Stimulated activated CD8-positive, alpha-beta memory T cell treated with anti-CD3 and anti-CD28 coated beads, Interleukin-4, amount 100 ng/mL, for 48 hours (primary cell): ENCODE measurements at regions not wholly inside any gene's neighbourhood (a gene's known extent, or its start where the extent isn't known, plus 50 kb on each side); places are given as distances from the start of the nearest gene placed in this dataset.
A peak's percentile ranks its signal among the peaks of the same experiment; 100 is the strongest.
"Not testable (repeated sequence)": the region's sequence is repeated elsewhere in the genome, so short reads cannot be mapped to it uniquely, and the experiment has no call there.

Experiments
- DNase-seq: peaks from one replicate; pipeline ENCODE4 v3.0.0-alpha.2; 2020

GRCh38 chr14:101634850-101635748 is 73.8 kb downstream of the DIO3 start:
- DNase-seq, result no peak

GRCh38 chr14:101635749-101636560 is 74.7 kb downstream of the DIO3 start:
- peak; percentile 61 for DNase-seq

- DNase-seq, result no peak
Measured at GRCh38 chr14:101639241-101639833, 78.0 kb downstream of the DIO3 start.

- DNase-seq, result no peak
Measured at GRCh38 chr14:101643651-101644050, 82.4 kb downstream of the DIO3 start.

GRCh38 chr14:101654051-101654450 is 92.8 kb downstream of the DIO3 start:
- DNase-seq, result no peak

GRCh38 chr14:101657372-101657771 is 96.1 kb downstream of the DIO3 start:
- DNase-seq, result no peak

- peak; percentile 66 for DNase-seq
Measured at GRCh38 chr14:101665478-101666078, 95.9 kb upstream of the PPP2R5C start.

GRCh38 chr14:101666264-101666663 is 95.2 kb upstream of the PPP2R5C start:
- no peak for DNase-seq

- no peak for DNase-seq
Measured at GRCh38 chr14:101669629-101670028, 91.9 kb upstream of the PPP2R5C start.

- no peak for DNase-seq
Measured at GRCh38 chr14:101673873-101674272, 87.6 kb upstream of the PPP2R5C start.

- DNase-seq, result not testable (repeated sequence)
Measured at GRCh38 chr14:101675835-101676234, 85.7 kb upstream of the PPP2R5C start.

- DNase-seq, result not testable (repeated sequence)
Measured at GRCh38 chr14:101677912-101678327, 83.6 kb upstream of the PPP2R5C start.

GRCh38 chr14:101681795-101682194 is 79.7 kb upstream of the PPP2R5C start:
- no peak for DNase-seq

GRCh38 chr14:101683365-101683764 is 78.1 kb upstream of the PPP2R5C start:
- DNase-seq, result no peak

GRCh38 chr14:101687756-101688546 is 73.6 kb upstream of the PPP2R5C start:
- DNase-seq, result no peak

GRCh38 chr14:101689039-101689501 is 72.4 kb upstream of the PPP2R5C start:
- no peak for DNase-seq

GRCh38 chr14:101689966-101690365 is 71.5 kb upstream of the PPP2R5C start:
- not testable (repeated sequence) for DNase-seq

- no peak for DNase-seq
Measured at GRCh38 chr14:101695659-101696058, 65.8 kb upstream of the PPP2R5C start.

- no peak for DNase-seq
Measured at GRCh38 chr14:101704140-101704539, 57.4 kb upstream of the PPP2R5C start.

GRCh38 chr14:101705733-101706508 is 55.6 kb upstream of the PPP2R5C start:
- peak; percentile 64 for DNase-seq

GRCh38 chr14:101706509-101707067 is 54.9 kb upstream of the PPP2R5C start:
- no peak for DNase-seq
